WTC11 (cell line): ENCODE measurements at regions not wholly inside any gene's neighbourhood (a gene's known extent, or its start where the extent isn't known, plus 50 kb on each side); places are given as distances from the start of the nearest gene placed in this dataset.

Experiments
- ATAC-seq: fragments of 200-7000 bp; cut with Tn5 transposase; 2 replicates; pipeline ENCODE4 v1.10.0; 2021; ENCODE audit warnings: mild to moderate bottlenecking, moderate library complexity
- CTCF ChIA-PET: fragments of 300-600 bp; sonication (Branson Sonifier 250); formaldehyde crosslinking; loops from one replicate; lab custom pipeline; 2021; ENCODE audit warnings: antibody characterized with exemption; lab: Charles Lee
- POLR2A ChIA-PET: fragments of 350-600 bp; sonication (Branson Sonifier 250); formaldehyde crosslinking; loops from one replicate; lab custom pipeline; 2021; ENCODE audit warnings: antibody characterized with exemption; lab: Charles Lee
- DNase-seq: peaks from one replicate; pipeline ENCODE4 v3.0.0; 2021; ENCODE audit warnings: low spot score
- H3K27ac Mint-ChIP-seq: 2 replicates; pipeline ENCODE4 v1.8.0; 2021; ENCODE audit warnings: mixed read lengths
- H3K27me3 Mint-ChIP-seq: 2 replicates; pipeline ENCODE4 v1.8.0; 2021; ENCODE audit warnings: low read depth, mild to moderate bottlenecking, moderate library complexity, mixed read lengths
- H3K36me3 Mint-ChIP-seq: 2 replicates; pipeline ENCODE4 v1.8.0; 2021; ENCODE audit warnings: mixed read lengths
- H3K4me1 Mint-ChIP-seq: 2 replicates; pipeline ENCODE4 v1.8.0; 2022; ENCODE audit warnings: mixed read lengths
- H3K4me3 Mint-ChIP-seq: 2 replicates; pipeline ENCODE4 v1.8.0; 2021; ENCODE audit warnings: mild to moderate bottlenecking, moderate library complexity, mixed read lengths
- H3K9me3 Mint-ChIP-seq: 2 replicates; pipeline ENCODE4 v1.8.0; 2021; ENCODE audit warnings: mixed read lengths
- ATF2 ChIP-seq: sonication (generic); formaldehyde crosslinking; IDR thresholded peaks from 2 replicates; pipeline ENCODE4 v1.8.1; 2022; ENCODE audit warnings: low read depth, missing genetic modification reagents, borderline replicate concordance
- ATF3 ChIP-seq: sonication (generic); formaldehyde crosslinking; conservative IDR thresholded peaks from 2 replicates; pipeline ENCODE4 v1.8.1; 2022; ENCODE audit warnings: mild to moderate bottlenecking, missing genetic modification reagents
- EMX1 ChIP-seq: fragments of 250-450 bp; sonication (Bioruptor Pico); IDR thresholded peaks from 2 replicates; pipeline ENCODE4 v1.8.0; 2021; ENCODE audit warnings: mild to moderate bottlenecking
- ESRRA ChIP-seq: sonication (generic); formaldehyde crosslinking; IDR thresholded peaks from 2 replicates; pipeline ENCODE4 v1.8.1; 2022; ENCODE audit warnings: mild to moderate bottlenecking, missing genetic modification reagents, borderline replicate concordance
- FOXK1 ChIP-seq: sonication (generic); formaldehyde crosslinking; IDR thresholded peaks from 2 replicates; pipeline ENCODE4 v1.8.0; 2022; ENCODE audit warnings: mild to moderate bottlenecking, moderate library complexity, missing genetic modification reagents
- FOXP1 ChIP-seq: sonication (generic); formaldehyde crosslinking; IDR thresholded peaks from 2 replicates; pipeline ENCODE4 v1.8.0; 2022; ENCODE audit warnings: missing genetic modification reagents, mild to moderate bottlenecking, moderate library complexity, borderline replicate concordance
- HMGA2 ChIP-seq: fragments of 250-450 bp; sonication (Bioruptor Pico); IDR thresholded peaks from 2 replicates; pipeline ENCODE4 v1.4.0; 2021; ENCODE audit warnings: mild to moderate bottlenecking, moderate library complexity
- IRF1 ChIP-seq: sonication (generic); formaldehyde crosslinking; IDR thresholded peaks from 2 replicates; pipeline ENCODE4 v1.8.0; 2023; ENCODE audit warnings: missing genetic modification reagents
- MXD4 ChIP-seq: fragments of 250-450 bp; sonication (Bioruptor Pico); IDR thresholded peaks from 2 replicates; pipeline ENCODE4 v1.8.0; 2021; ENCODE audit warnings: mild to moderate bottlenecking, moderate library complexity, borderline replicate concordance
- MYBL2 ChIP-seq: sonication (generic); formaldehyde crosslinking; IDR thresholded peaks from 2 replicates; pipeline ENCODE4 v1.8.1; 2023; ENCODE audit warnings: mild to moderate bottlenecking, moderate library complexity, missing genetic modification reagents
- NFE2L1 ChIP-seq: sonication (generic); formaldehyde crosslinking; IDR thresholded peaks from 2 replicates; pipeline ENCODE4 v1.8.1; 2023; ENCODE audit warnings: missing genetic modification reagents
- NFYB ChIP-seq: sonication (generic); formaldehyde crosslinking; conservative IDR thresholded peaks from 2 replicates; pipeline ENCODE4 v1.8.0; 2022; ENCODE audit warnings: low read depth, missing genetic modification reagents
- NR1H2 ChIP-seq: sonication (generic); formaldehyde crosslinking; IDR thresholded peaks from 2 replicates; pipeline ENCODE4 v1.9.0; 2021; ENCODE audit warnings: mild to moderate bottlenecking, moderate library complexity, missing genetic modification reagents
- NR3C1 ChIP-seq: sonication (generic); formaldehyde crosslinking; conservative IDR thresholded peaks from 2 replicates; pipeline ENCODE4 v1.8.1; 2023; ENCODE audit warnings: low read depth, mild to moderate bottlenecking, missing genetic modification reagents
- OVOL2 ChIP-seq: fragments of 250-450 bp; sonication (Bioruptor Pico); IDR thresholded peaks from 2 replicates; pipeline ENCODE4 v1.9.0; 2021; ENCODE audit warnings: mild to moderate bottlenecking, borderline replicate concordance
- PRRX2 ChIP-seq: fragments of 250-450 bp; sonication (Bioruptor Pico); IDR thresholded peaks from 2 replicates; pipeline ENCODE4 v1.8.0; 2021; ENCODE audit warnings: mild to moderate bottlenecking
- SMAD3 ChIP-seq: sonication (generic); formaldehyde crosslinking; IDR thresholded peaks from 2 replicates; pipeline ENCODE4 v1.8.0; 2022; ENCODE audit warnings: missing genetic modification reagents, mild to moderate bottlenecking, borderline replicate concordance
- SOX15 ChIP-seq: fragments of 250-450 bp; sonication (Bioruptor Pico); IDR thresholded peaks from 2 replicates; pipeline ENCODE4 v1.9.0; 2021; ENCODE audit warnings: mild to moderate bottlenecking
- ZNF263 ChIP-seq: sonication (generic); formaldehyde crosslinking; IDR thresholded peaks from 2 replicates; pipeline ENCODE4 v1.8.1; 2022; ENCODE audit warnings: low read depth, mild to moderate bottlenecking, moderate library complexity, missing genetic modification reagents
- ZNF416 ChIP-seq: fragments of 250-450 bp; sonication (Bioruptor Pico); IDR thresholded peaks from 2 replicates; pipeline ENCODE4 v1.9.0; 2021; ENCODE audit warnings: mild to moderate bottlenecking, inconsistent platforms
- TF ChIP-seq, protein P1 (sequence below): sonication (generic); formaldehyde crosslinking; IDR thresholded peaks from 2 replicates; pipeline ENCODE4 v1.8.1; 2022; ENCODE audit warnings: missing genetic modification reagents, borderline replicate concordance
- TF ChIP-seq, protein P2 (sequence below): fragments of 250-450 bp; sonication (Bioruptor Pico); IDR thresholded peaks from 2 replicates; pipeline ENCODE4 v2.1.2; 2022; ENCODE audit warnings: mild to moderate bottlenecking, moderate library complexity

DNA sequence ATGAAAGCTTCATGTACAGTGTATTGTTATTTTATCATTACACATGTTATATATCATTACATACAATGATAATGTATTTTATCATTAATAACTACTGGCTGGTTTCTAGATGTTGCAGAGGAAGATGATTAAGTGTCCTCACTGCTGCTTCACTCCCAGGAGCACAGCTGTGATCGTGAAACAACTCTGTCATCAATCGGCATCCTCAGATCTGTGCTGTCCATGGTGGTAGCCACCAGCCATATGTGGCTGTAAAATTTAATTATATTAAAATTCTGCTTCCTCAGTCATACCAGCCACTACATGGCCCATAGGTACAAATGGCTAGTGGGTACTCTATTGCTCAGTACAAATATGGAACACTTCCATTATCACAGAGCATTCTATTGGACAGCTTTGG lies 379.4 kb upstream of the CFAP20DC start (continued):
- TF ChIP-seq ATF3 (CRISPR knock-in tag) (no peak), EMX1 (no peak), FOXK1 (CRISPR knock-in tag) (no peak), ESRRA (CRISPR knock-in tag) (no peak)

DNA sequence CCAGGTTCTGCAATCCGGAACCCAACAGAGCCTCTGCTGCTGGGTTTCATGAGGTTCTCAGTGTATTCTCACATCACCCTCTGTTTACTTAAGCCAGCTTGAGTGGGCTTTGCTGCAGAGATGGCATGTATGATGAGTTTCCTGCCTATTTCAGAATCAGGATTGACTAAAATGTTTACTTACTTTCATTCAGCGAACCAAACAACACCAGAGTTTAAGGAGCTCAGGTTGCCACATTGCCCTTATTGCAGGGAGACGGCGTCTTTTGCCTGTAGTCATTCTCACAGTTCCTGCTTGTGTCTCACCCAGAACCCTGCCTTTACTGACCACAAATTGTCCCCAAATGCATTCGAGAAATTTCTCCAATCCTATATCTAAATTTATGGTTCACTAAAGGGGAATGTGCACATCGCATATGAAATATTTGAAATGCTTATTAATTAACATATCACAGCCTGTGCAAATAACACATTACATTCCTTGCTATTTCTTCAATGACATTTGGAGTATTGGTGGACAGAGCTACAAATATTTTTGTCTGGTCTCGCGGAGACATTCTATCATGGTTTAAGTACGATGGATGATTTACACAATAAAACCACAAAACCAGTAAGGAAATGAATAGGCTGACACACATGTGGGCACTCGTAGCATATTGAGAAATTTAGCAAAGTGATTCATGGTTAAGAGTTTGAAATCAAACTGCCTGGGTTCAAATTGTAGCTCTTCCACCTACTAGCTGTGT lies 377.2 kb upstream of the CFAP20DC start:
- CTCF ChIA-PET, result no interaction called here
- Mint-ChIP-seq H3K4me3 (no peak overlapping the region), H3K4me1 (no peaks in the 10 kb centered on the region), H3K9me3 (no peaks in the 10 kb centered on the region), H3K27ac (no peak overlapping the region), H3K27me3 (peaks cover 16% of the 10 kb centered on the region; the same call in 1 of the 2 replicates), H3K36me3 (no peaks in the 10 kb centered on the region)
- POLR2A ChIA-PET, result no interaction called here
- DNase-seq (no peak), ATAC-seq (no peak)
- TF ChIP-seq NR3C1 (CRISPR knock-in tag) (no peak), IRF1 (no peak), NFYB (CRISPR knock-in tag) (no peak), MXD4 (CRISPR knock-in tag) (no peak), ATF2 (CRISPR knock-in tag) (no peak), PRRX2 (no peak), ZNF416 (no peak), FOXP1 (CRISPR knock-in tag) (no peak), MYBL2 (CRISPR knock-in tag) (no peak), OVOL2 (CRISPR knock-in tag) (no peak), NFE2L1 (CRISPR knock-in tag) (no peak)
- TF ChIP-seq, protein P1, sequence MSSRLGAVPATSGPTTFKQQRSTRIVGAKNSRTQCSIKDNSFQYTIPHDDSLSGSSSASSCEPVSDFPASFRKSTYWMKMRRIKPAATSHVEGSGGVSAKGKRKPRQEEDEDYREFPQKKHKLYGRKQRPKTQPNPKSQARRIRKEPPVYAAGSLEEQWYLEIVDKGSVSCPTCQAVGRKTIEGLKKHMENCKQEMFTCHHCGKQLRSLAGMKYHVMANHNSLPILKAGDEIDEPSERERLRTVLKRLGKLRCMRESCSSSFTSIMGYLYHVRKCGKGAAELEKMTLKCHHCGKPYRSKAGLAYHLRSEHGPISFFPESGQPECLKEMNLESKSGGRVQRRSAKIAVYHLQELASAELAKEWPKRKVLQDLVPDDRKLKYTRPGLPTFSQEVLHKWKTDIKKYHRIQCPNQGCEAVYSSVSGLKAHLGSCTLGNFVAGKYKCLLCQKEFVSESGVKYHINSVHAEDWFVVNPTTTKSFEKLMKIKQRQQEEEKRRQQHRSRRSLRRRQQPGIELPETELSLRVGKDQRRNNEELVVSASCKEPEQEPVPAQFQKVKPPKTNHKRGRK, result no peak
- TF ChIP-seq, protein P2, sequence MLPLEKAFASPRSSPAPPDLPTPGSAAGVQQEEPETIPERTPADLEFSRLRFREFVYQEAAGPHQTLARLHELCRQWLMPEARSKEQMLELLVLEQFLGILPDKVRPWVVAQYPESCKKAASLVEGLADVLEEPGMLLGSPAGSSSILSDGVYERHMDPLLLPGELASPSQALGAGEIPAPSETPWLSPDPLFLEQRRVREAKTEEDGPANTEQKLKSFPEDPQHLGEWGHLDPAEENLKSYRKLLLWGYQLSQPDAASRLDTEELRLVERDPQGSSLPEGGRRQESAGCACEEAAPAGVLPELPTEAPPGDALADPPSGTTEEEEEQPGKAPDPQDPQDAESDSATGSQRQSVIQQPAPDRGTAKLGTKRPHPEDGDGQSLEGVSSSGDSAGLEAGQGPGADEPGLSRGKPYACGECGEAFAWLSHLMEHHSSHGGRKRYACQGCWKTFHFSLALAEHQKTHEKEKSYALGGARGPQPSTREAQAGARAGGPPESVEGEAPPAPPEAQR (CRISPR knock-in tag), result no peak

- Mint-ChIP-seq H3K27ac (no peak overlapping the region), H3K4me3 (no peak overlapping the region), H3K36me3 (no peaks in the 10 kb centered on the region), H3K4me1 (no peaks in the 10 kb centered on the region), H3K27me3 (peaks cover 16% of the 10 kb centered on the region; the same call in 1 of the 2 replicates)
- CTCF ChIA-PET, result interaction anchor here (1.2 kb wide), 1 partner anchor 100 kb away, joined by 4 read pairs; no protein-coding TSS in a partner anchor
- POLR2A ChIA-PET, result no interaction called here
- DNase-seq (no peak), ATAC-seq (no peak)
- TF ChIP-seq SMAD3 (CRISPR knock-in tag) (no peak), ZNF263 (CRISPR knock-in tag) (no peak), NR1H2 (CRISPR knock-in tag) (no peak), IRF1 (no peak), MXD4 (CRISPR knock-in tag) (no peak), SOX15 (CRISPR knock-in tag) (no peak), HMGA2 (CRISPR knock-in tag) (no peak), FOXP1 (CRISPR knock-in tag) (no peak)
- TF ChIP-seq, protein P2 (CRISPR knock-in tag), result no peak
- TF ChIP-seq, all 79 proteins: peak for 0
- no peaks in the 10 kb centered on the region for H3K9me3 Mint-ChIP-seq
Observed at GRCh38 chr3:59425942-59426341, 376.1 kb upstream of the CFAP20DC start.
